ENCODE measurements at regions not wholly inside any gene's neighbourhood (a gene's known extent, or its start where the extent isn't known, plus 50 kb on each side); places are given as distances from the start of the nearest gene placed in this dataset.
A peak's percentile ranks its signal among the peaks of the same experiment; 100 is the strongest.

GRCh38 chr16:86865851-86866662, 287.7 kb downstream of the FOXL1 start:
- DNase-seq (ENCODE audit: low read depth): peak; percentile 41

GRCh38 chr16:86866986-86867722, 288.8 kb downstream of the FOXL1 start:
- no peak for DNase-seq (ENCODE audit: low read depth)

- no peak for DNase-seq (ENCODE audit: low read depth)
These were observed 289.7 kb downstream of the FOXL1 start for GRCh38 chr16:86868070-86868469.

- no peak for DNase-seq (ENCODE audit: low read depth)
These were observed 290.4 kb downstream of the FOXL1 start for GRCh38 chr16:86868786-86869185.

GRCh38 chr16:86869288-86870022, 291.1 kb downstream of the FOXL1 start:
- no peak for DNase-seq (ENCODE audit: low read depth)

GRCh38 chr16:86870380-86870779, 292.0 kb downstream of the FOXL1 start:
- DNase-seq (ENCODE audit: low read depth): no peak

GRCh38 chr16:86872131-86872530, 293.8 kb downstream of the FOXL1 start:
- no peak for DNase-seq (ENCODE audit: low read depth)

GRCh38 chr16:86872833-86873232, 294.5 kb downstream of the FOXL1 start:
- no peak for DNase-seq (ENCODE audit: low read depth)

GRCh38 chr16:86874141-86874540, 295.8 kb downstream of the FOXL1 start:
- peak; percentile 25 for DNase-seq (ENCODE audit: low read depth)

- DNase-seq (ENCODE audit: low read depth): no peak
These were observed 298.1 kb downstream of the FOXL1 start for GRCh38 chr16:86876499-86876898.

- no peak for DNase-seq (ENCODE audit: low read depth)
These were observed 298.8 kb downstream of the FOXL1 start for GRCh38 chr16:86877108-86877507.

GRCh38 chr16:86877835-86878234, 299.5 kb downstream of the FOXL1 start:
- no peak for DNase-seq (ENCODE audit: low read depth)

GRCh38 chr16:86878236-86879080, 300.1 kb downstream of the FOXL1 start:
- DNase-seq (ENCODE audit: low read depth): peak; percentile 46

- no peak for DNase-seq (ENCODE audit: low read depth)
These were observed 300.9 kb downstream of the FOXL1 start for GRCh38 chr16:86879268-86879667.

- no peak for DNase-seq (ENCODE audit: low read depth)
These were observed 302.2 kb downstream of the FOXL1 start for GRCh38 chr16:86880316-86881117.

GRCh38 chr16:86881118-86881510, 302.8 kb downstream of the FOXL1 start:
- no peak for DNase-seq (ENCODE audit: low read depth)

GRCh38 chr16:86881861-86882273, 303.5 kb downstream of the FOXL1 start:
- DNase-seq (ENCODE audit: low read depth): no peak

GRCh38 chr16:86882586-86883280, 304.4 kb downstream of the FOXL1 start:
- peak; percentile 79 for DNase-seq (ENCODE audit: low read depth)

GRCh38 chr16:86883583-86884389, 305.4 kb downstream of the FOXL1 start:
- no peak for DNase-seq (ENCODE audit: low read depth)
